SK-N-MC (cell line): ENCODE measurements at regions not wholly inside any gene's neighbourhood (a gene's known extent, or its start where the extent isn't known, plus 50 kb on each side); places are given as distances from the start of the nearest gene placed in this dataset.

Source experiments
- EZH2 ChIP-seq: fragments of 200-600 bp; sonication (generic); IDR thresholded peaks from one replicate; pipeline ENCODE4 v1.6.1; 2017; ENCODE audit warnings: antibody characterized with exemption
- FOXP2 ChIP-seq: optimal IDR thresholded peaks from 2 replicates; pipeline ENCODE3; 2011; ENCODE audit warnings: mild to moderate bottlenecking, moderate library complexity; ENCODE audit not compliant: insufficient read depth; ENCODE audit errors: extremely low read length, control extremely low read depth
- POLR2AphosphoS5 ChIP-seq: IDR thresholded peaks from 2 replicates; pipeline ENCODE4 v1.6.1; 2012; ENCODE audit warnings: mild to moderate bottlenecking, low read depth, low read length, borderline replicate concordance

GRCh38 chr20:22342410-22342809 is 242.0 kb downstream of the FOXA2 start:
- no peak for TF ChIP-seq EZH2
- TF ChIP-seq POLR2AphosphoS5 = no peak
- no peak for TF ChIP-seq FOXP2
